ENCODE measurements at regions not wholly inside any gene's neighbourhood (a gene's known extent, or its start where the extent isn't known, plus 50 kb on each side); places are given as distances from the start of the nearest gene placed in this dataset.

- DNase-seq = no peak
Measured at GRCh38 chr2:239640676-239641578, 240.1 kb upstream of the HDAC4 start.

DNA sequence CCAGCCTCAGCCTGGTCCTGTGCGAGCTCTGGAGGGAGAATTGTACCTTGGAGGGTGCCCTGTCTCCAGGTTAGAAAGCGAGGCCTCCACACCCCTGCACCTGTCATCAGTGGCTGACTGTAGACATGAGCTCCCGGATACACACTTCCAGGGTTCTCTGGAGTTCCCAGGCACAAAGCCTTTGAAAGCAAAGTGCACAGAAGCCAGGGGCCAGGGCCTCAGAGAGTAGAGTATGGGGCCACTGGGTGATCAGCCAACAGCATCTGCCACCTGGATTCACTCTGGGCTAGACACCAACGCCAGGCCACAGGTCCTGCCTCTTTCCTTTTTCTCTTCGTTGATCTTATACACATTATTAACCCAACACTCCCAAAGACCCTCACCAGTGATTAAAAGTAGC, 239.4 kb upstream of the HDAC4 start:
- DNase-seq = no peak

- no peak for DNase-seq
Measured at GRCh38 chr2:239639421-239640185, 238.8 kb upstream of the HDAC4 start.

DNA sequence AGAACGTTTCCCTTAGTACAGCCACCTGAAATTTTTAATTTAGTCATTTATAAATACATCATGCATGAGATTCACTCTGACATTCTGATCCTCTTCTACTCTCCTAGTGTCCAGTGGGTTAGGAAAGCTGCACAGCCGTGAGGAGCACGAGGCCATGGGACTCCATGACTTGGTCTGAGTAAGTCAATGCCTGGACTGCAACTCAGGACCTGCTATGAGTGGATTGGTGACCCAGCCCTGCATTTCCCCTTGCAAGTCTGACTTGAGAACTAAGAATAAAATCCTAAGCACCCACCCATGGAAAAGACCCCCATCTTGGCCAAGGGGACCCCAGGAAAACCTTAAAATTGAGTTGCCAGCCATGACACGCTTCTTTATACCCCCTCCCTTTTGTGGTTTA, 237.6 kb upstream of the HDAC4 start:
- DNase-seq = no peak

- DNase-seq = no peak
Measured at GRCh38 chr2:239636808-239637207, 236.0 kb upstream of the HDAC4 start.

- DNase-seq = no peak
Measured at GRCh38 chr2:239634769-239635168, 233.9 kb upstream of the HDAC4 start.

DNA sequence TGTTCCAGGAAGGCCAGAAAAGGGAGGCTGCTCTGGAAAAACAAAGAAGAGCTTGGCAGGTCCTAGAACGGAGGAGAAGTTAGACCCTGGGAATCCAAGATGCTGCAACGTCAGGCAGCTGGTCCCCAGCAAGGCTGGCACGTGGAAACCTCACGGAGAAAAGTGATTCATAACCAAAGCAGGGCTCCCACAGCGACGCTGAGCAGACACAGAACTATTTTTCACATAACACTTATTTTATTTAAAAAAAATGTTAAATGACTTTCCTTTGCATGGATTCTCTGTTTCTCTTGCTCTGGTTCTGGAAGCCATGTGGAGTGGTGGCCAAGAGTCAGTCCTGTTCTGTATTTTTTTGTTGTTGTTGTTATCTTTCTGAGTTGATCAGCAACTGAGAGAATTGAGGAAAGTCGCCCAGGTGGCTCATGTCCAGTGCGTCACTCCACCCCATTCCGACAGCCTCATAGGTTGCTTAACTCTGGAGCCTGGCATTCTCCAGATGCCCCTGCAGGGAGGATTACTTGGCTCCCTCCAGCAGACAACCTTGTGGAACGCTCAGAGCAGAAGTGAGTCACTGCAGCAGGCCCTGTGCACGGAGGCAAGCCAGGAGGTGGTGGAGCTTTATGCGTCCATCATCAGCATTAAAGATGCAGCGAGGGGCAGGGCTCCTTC, 229.9 kb upstream of the HDAC4 start:
- no peak for DNase-seq

- no peak for DNase-seq
Measured at GRCh38 chr2:239629926-239630617, 229.3 kb upstream of the HDAC4 start.

DNA sequence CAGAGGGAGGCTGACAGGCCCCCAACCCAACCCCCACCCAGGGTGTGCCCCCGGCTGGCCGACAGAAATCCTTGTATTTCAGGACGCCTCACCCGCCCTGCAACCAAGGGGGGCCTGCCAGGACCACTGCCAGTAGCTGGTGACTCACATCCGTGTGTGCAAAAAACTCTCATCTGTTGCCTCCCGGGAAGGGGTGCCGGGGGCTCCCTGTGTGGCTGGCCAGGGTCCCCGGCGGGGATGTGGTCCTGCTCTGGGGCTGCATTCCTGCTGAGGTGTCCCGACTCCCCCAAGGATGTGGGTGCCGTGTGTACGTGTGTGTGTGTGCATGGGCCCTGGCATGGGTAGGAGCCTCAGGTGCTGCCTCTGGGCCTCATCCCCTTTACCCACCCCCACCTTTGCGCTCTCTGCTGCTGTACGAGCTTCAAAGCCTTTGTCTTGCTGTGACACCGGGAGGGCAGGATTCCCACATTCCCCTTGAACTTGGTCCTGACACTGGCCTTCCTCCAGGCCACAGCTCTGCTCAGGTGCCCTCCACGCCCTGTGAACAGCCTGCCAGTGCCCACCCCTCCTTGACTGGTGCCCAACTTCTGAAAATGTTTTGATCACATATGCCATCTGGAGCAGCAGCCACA, 226.3 kb upstream of the HDAC4 start:
- no peak for DNase-seq

DNA sequence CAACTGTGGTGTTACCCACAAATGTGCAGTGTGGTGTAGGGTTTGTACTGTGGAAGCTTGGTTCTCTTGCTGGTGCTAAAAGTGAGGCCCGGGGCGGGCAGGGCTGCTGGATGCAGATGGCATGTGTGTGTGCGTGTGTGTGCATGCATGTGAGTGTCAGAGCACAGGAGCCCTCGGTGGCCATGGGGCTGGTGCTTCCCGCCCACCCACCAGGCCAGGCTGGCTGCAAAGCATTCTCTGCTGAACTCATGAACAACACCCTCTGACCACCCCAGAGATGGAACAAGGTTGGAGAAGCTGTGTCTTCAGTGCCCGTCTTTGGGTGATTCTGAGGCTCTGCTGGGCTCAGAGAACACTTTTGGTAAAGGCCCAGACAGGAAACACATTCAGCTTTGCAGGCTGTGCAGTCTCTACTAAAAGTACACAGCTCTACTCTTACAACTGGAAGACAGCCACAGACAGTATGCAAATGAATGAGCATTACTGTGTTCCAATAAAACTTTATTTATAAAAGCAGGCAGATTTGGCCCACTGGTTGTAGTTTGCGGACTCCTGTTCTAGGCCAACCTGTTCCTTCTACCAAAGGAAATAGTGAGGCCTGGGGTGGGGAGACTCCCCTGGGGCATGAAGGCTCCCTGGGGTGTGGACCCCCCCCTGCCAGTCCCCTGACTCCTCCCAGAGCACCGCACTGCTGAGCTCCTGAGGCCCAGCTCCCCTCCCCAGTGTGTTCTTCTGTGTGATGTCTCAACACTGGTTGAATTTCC, 225.3 kb upstream of the HDAC4 start:
- no peak for DNase-seq

DNA sequence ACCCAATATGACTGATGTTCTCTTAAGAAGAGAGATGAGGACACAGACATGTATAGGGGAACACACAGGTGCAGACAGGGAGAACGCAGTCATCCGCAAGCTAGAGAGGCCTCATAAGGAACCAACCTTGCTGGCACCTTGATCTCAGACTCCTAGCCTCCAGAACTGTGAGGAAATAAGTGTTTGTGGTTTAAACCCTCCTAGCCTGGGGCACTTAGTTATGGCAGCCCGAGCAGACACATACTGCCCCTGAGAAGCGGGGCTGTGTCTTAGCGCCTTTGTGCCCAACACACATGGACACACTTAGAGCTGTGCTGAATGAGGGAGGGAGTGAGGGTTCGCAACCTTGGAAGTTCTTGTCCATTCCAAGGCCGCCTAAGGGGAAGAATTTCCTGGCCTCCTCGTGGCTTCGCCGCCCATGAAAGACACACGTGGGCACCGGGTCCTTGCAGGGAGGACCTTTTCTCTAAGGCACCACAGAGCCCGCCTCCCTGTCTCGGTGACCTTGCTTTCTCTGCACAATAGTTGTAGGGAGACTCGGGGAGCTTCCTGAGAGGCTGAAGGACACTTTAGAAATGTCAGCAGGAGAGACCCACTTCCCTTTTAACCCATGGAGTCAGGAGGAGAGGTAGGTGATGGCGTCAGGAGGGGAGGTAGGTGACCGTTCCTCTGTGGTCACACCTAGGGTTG, 224.5 kb upstream of the HDAC4 start:
- no peak for DNase-seq

GRCh38 chr2:239621611-239622010, 220.8 kb upstream of the HDAC4 start:
- DNase-seq = no peak

DNA sequence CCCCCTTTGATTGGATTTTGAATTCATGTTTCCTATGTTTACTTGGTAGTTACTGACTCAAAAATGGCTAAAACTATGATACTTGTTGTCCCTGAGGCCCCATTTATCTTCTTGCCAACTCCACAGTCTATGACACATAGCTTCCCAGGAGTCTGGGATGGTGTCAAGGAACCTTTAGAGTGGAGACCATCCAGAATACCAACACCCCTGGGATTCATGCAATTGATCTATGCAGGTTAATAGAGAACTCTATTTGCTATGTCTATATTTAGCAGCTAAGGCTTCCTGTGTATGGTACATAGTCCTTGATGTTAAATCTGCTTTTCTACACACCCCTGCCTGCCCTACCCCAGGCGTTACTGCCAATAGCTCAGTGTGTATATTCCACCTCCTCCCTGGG, 218.5 kb upstream of the HDAC4 start:
- DNase-seq = no peak

DNA sequence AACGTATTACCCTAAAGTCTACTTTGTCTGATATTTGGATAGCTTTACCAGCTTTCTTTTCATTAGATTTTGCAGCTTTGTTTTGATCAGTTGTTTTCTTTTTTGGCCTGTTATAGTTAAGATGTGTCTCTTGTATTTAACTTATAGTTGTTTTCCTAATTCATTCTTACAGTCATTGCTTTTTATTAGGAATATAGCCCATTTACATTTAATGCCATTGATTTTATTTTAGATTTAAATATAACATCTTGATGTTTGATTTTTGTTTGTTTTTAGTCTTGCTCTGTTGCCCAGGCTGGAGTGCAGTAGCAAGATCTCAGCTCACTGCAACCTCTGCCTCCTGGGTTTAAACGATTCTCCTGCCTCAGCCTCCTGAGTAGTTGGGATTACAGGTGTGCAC, 215.9 kb upstream of the HDAC4 start:
- DNase-seq = no peak

GRCh38 chr2:239612133-239612532, 211.3 kb upstream of the HDAC4 start:
- DNase-seq = no peak

DNA sequence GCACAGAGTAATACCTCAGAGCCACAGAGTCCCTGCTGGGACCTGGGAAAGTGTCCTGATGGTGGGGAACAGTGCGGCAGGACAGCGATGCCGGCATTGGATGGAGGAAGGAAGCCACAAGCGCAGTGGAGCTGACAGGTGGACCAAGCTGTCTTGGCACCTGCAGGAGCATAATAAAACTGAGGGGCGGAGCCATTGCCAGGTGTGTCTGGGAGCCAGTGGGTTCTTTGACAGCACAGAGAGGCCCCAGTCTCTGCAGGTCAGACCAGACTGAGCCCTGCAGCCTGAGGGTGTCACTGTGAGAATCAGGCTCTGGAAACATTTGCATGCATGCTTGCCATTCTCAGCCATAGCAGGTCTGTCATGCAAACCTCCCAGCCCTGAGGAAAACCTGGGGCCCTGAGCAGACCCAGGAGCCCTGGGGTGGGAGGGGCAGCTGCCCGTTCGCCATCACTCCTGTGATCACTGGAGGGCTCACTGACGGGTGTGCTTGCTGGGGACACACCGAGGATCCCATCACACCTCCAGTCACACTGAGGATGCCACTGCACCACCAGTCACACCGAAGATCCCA, 210.5 kb upstream of the HDAC4 start:
- DNase-seq = no peak

DNA sequence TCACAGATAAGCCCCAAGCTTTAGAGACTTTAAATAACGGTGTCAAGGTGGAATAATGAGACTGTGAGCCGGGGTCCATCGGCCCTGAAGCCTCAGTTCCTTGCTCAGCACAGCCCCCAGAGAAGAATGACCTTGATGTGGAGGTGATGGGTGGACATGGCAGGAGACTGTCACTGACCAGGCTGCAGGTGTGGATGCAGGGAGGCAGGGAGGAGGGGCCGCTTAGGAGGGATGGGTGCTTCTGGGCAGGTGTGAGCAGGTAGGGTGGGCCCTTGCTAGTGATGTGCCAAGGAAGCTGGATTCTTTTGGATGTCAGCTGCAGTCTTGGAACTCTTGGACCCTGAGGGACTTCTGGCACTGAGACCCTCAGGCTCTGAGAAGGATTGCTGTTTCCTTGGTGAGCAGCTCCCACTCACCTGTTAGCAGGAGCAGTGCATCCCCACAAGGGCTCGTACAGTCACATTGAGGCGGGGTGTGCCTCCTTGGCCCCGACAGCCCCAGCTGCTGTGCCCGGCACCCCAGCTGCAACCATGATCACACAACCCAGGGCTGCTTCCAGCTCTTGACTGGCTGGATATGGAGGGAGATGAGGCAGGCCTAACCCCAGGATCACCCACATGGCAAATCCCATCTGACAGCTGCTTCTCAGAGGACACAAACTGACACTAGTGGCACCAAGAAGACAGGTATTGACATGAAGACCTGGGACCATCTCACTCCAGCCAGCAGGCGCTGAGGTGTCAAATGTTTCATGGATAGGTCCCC, 209.8 kb upstream of the HDAC4 start:
- no peak for DNase-seq

GRCh38 chr2:239609607-239610310, 208.9 kb upstream of the HDAC4 start:
- DNase-seq = no peak

GRCh38 chr2:239609162-239609561, 208.3 kb upstream of the HDAC4 start:
- DNase-seq = no peak
